NCI-H345 treated with DMSO at 0.1 percent for 48 hours (cell line): ENCODE measurements at regions not wholly inside any gene's neighbourhood (a gene's known extent, or its start where the extent isn't known, plus 50 kb on each side); places are given as distances from the start of the nearest gene placed in this dataset.

Experiments used
- DNase-seq: peaks from one replicate; lab custom pipeline; 2025; ENCODE audit not compliant: unreplicated experiment; lab: John Stamatoyannopoulos, UW

- DNase-seq = no peak
Observed at GRCh38 chrX:69279234-69279633, 114.0 kb upstream of the PJA1 start.

- DNase-seq = no peak
Observed at GRCh38 chrX:69278031-69278687, 112.9 kb upstream of the PJA1 start.

GRCh38 chrX:69277369-69277990, 112.2 kb upstream of the PJA1 start:
- DNase-seq = no peak

GRCh38 chrX:69268611-69269010, 103.4 kb upstream of the PJA1 start:
- no peak for DNase-seq

GRCh38 chrX:69264158-69264581, 98.9 kb upstream of the PJA1 start:
- no peak for DNase-seq

GRCh38 chrX:69263251-69263820, 98.1 kb upstream of the PJA1 start:
- DNase-seq = no peak

- DNase-seq = no peak
Observed at GRCh38 chrX:69262036-69262936, 97.0 kb upstream of the PJA1 start.

GRCh38 chrX:69260169-69260568, 94.9 kb upstream of the PJA1 start:
- DNase-seq = no peak

- DNase-seq = no peak
Observed at GRCh38 chrX:69258893-69259292, 93.6 kb upstream of the PJA1 start.

GRCh38 chrX:69257499-69258127, 92.4 kb upstream of the PJA1 start:
- DNase-seq = no peak

GRCh38 chrX:69256291-69256565, 91.0 kb upstream of the PJA1 start:
- no peak for DNase-seq

GRCh38 chrX:69255441-69256290, 90.4 kb upstream of the PJA1 start:
- DNase-seq = no peak

- no peak for DNase-seq
Observed at GRCh38 chrX:69253821-69254220, 88.6 kb upstream of the PJA1 start.

- no peak for DNase-seq
Observed at GRCh38 chrX:69243276-69243675, 78.0 kb upstream of the PJA1 start.

GRCh38 chrX:69238887-69239231, 73.6 kb upstream of the PJA1 start:
- DNase-seq = no peak

GRCh38 chrX:69238114-69238886, 73.0 kb upstream of the PJA1 start:
- DNase-seq = no peak

GRCh38 chrX:69237236-69237635, 72.0 kb upstream of the PJA1 start:
- no peak for DNase-seq

- no peak for DNase-seq
Observed at GRCh38 chrX:69236641-69237040, 71.4 kb upstream of the PJA1 start.

GRCh38 chrX:69234624-69235023, 69.4 kb upstream of the PJA1 start:
- DNase-seq = no peak

- DNase-seq = no peak
Observed at GRCh38 chrX:69232945-69233344, 67.7 kb upstream of the PJA1 start.
